IMR-90 (cell line): ENCODE measurements at regions not wholly inside any gene's neighbourhood (a gene's known extent, or its start where the extent isn't known, plus 50 kb on each side); places are given as distances from the start of the nearest gene placed in this dataset.

Source experiments
- ATAC-seq: fragments of 200-7000 bp; cut with Tn5 transposase; 2 replicates; pipeline ENCODE4 v1.9.1; 2020; ENCODE audit warnings: low read depth, mild to moderate bottlenecking, moderate library complexity
- BruUV-seq: library from RNA; stranded (reverse); fragments of 400-500 nt; replicated peaks from 2 replicates; lab custom pipeline; 2021; lab: Mats Ljungman, UMichigan
- CTCF ChIA-PET: fragments of 300-600 bp; formaldehyde crosslinking; extraction: SDS; loops from one replicate; lab custom pipeline; 2021; ENCODE audit warnings: antibody characterized with exemption; lab: Yijun Ruan, JAX
- POLR2A ChIA-PET: fragments of 300-600 bp; sonication (Branson Sonifier 250); formaldehyde crosslinking; loops from one replicate; lab custom pipeline; 2022; ENCODE audit warnings: antibody characterized with exemption; ENCODE audit not compliant: unreplicated experiment; lab: Charles Lee
- DNase-seq: peaks from one replicate; pipeline ENCODE4 v3.0.0; 2013
- H2AFZ ChIP-seq: replicated peaks from 2 replicates; pipeline ENCODE3; 2013; ENCODE audit warnings: low read length, mild to moderate bottlenecking; ENCODE audit not compliant: poor library complexity
- H2AK5ac ChIP-seq: 2 replicates; pipeline ENCODE4 v1.6.1; 2013; ENCODE audit warnings: low read depth, low read length, inconsistent platforms
- H2AK9ac ChIP-seq: replicated peaks from 2 replicates; pipeline ENCODE3; 2013; ENCODE audit warnings: mild to moderate bottlenecking, low read depth, low read length, moderate library complexity; ENCODE audit not compliant: poor library complexity
- H2BK120ac ChIP-seq: 2 replicates; pipeline ENCODE4 v1.6.1; 2013; ENCODE audit warnings: low read depth, low read length, inconsistent platforms
- H2BK15ac ChIP-seq: 3 replicates; pipeline ENCODE4 v1.6.1; 2013; ENCODE audit warnings: low read depth, low read length, inconsistent platforms
- H2BK20ac ChIP-seq: 2 replicates; pipeline ENCODE4 v1.6.1; 2013; ENCODE audit warnings: low read depth, mild to moderate bottlenecking, inconsistent platforms, low read length, moderate library complexity
- H2BK5ac ChIP-seq: 2 replicates; pipeline ENCODE4 v1.6.1; 2013; ENCODE audit warnings: mild to moderate bottlenecking, low read depth, low read length, inconsistent platforms; ENCODE audit not compliant: poor library complexity, severe bottlenecking
- H3K14ac ChIP-seq: replicated peaks from 2 replicates; pipeline ENCODE4 v1.6.1; 2013; ENCODE audit warnings: low read depth, low read length, inconsistent platforms
- H3K18ac ChIP-seq: 2 replicates; pipeline ENCODE4 v1.6.1; 2013; ENCODE audit warnings: low read depth, low read length, control low read depth
- H3K23ac ChIP-seq: 2 replicates; pipeline ENCODE4 v1.6.1; 2013; ENCODE audit warnings: low read depth, low read length, inconsistent platforms
- H3K27ac ChIP-seq: 2 replicates; pipeline ENCODE4 v1.5.1; 2013; ENCODE audit warnings: mild to moderate bottlenecking, control low read depth, low read length; ENCODE audit not compliant: insufficient read depth
- H3K27me3 ChIP-seq: 2 replicates; pipeline ENCODE4 v1.6.1; 2013; ENCODE audit warnings: low read length; ENCODE audit not compliant: control insufficient read depth, insufficient read depth
- H3K36me3 ChIP-seq: 2 replicates; pipeline ENCODE4 v1.6.1; 2013; ENCODE audit warnings: low read length, mixed read lengths; ENCODE audit not compliant: control insufficient read depth, insufficient read depth
- H3K4ac ChIP-seq: 2 replicates; pipeline ENCODE4 v1.6.1; 2013; ENCODE audit warnings: low read depth, low read length, inconsistent platforms
- H3K4me1 ChIP-seq: 2 replicates; pipeline ENCODE4 v1.6.1; 2013; ENCODE audit warnings: low read length, mixed read lengths; ENCODE audit not compliant: control insufficient read depth, insufficient read depth
- H3K4me2 ChIP-seq: 2 replicates; pipeline ENCODE4 v1.6.1; 2013; ENCODE audit warnings: low read depth, mild to moderate bottlenecking, control low read depth, low read length, moderate library complexity
- H3K4me3 ChIP-seq: 2 replicates; pipeline ENCODE4 v1.5.1; 2013; ENCODE audit warnings: low read depth, mild to moderate bottlenecking, control low read depth, low read length, moderate library complexity; ENCODE audit not compliant: insufficient read depth
- H3K56ac ChIP-seq: 2 replicates; pipeline ENCODE4 v1.6.1; 2013; ENCODE audit warnings: low read length, inconsistent platforms; ENCODE audit not compliant: insufficient read depth; ENCODE audit errors: extremely low read depth
- H3K79me1 ChIP-seq, 2 experiments: 2 replicates each; pipeline ENCODE4 v1.6.1; 2013; ENCODE audit warnings: low read length in 2 of 2, inconsistent platforms in 1 of 2, low read depth in 1 of 2
- H3K9ac ChIP-seq: 2 replicates; pipeline ENCODE4 v1.6.1; 2013; ENCODE audit warnings: low read depth, low read length, control low read depth
- H3K9me1 ChIP-seq: 2 replicates; pipeline ENCODE4 v1.6.1; 2013; ENCODE audit warnings: low read length, inconsistent platforms; ENCODE audit not compliant: insufficient read depth
- H3K9me3 ChIP-seq: 2 replicates; pipeline ENCODE4 v1.6.1; 2013; ENCODE audit warnings: low read length; ENCODE audit not compliant: control insufficient read depth, insufficient read depth
- H4K20me1 ChIP-seq: 2 replicates; pipeline ENCODE4 v1.6.1; 2013; ENCODE audit warnings: low read length, inconsistent platforms; ENCODE audit not compliant: insufficient read depth
- H4K5ac ChIP-seq: 2 replicates; pipeline ENCODE4 v1.6.1; 2013; ENCODE audit warnings: mild to moderate bottlenecking, low read depth, low read length, control low read depth
- H4K8ac ChIP-seq, 2 experiments: 2 replicates each; pipeline ENCODE4 v1.6.1; 2013; ENCODE audit warnings: low read depth in 2 of 2, low read length in 2 of 2, control low read depth in 1 of 2, inconsistent platforms in 1 of 2
- H4K91ac ChIP-seq: 2 replicates; pipeline ENCODE4 v1.6.1; 2013; ENCODE audit warnings: low read depth, low read length, inconsistent platforms; ENCODE audit not compliant: insufficient read depth
- RFX5 ChIP-seq: IDR thresholded peaks from 2 replicates; pipeline ENCODE4 v1.8.0; 2012; ENCODE audit warnings: low read depth, mild to moderate bottlenecking, low read length, moderate library complexity
- WGBS, 2 experiments: methylation state at CpG; one replicate each; pipeline versions ENCODE4 v1.1.5 to v1.1.7; 2013; ENCODE audit warnings: missing lambda C conversion rate in 2 of 2; ENCODE audit not compliant: insufficient read length in 1 of 2; ENCODE audit errors: extremely low coverage in 2 of 2; 5-methylcytosine and 5-hydroxymethylcytosine counted together
- dilution Hi-C: fragments of 300-500 bp; cut with HindIII; formaldehyde crosslinking; loops from one replicate; pipeline ENCODE4 v1.14.3; 2018; ENCODE audit warnings: low sequenced_read_pairs; ENCODE audit not compliant: unreplicated experiment
- in situ Hi-C: fragments of 300-500 bp; cut with MboI; formaldehyde crosslinking; loops from 3 replicates; pipeline ENCODE4 v1.14.3; 2019; ENCODE audit warnings: low sequenced_read_pairs, inconsistent platforms, mixed read lengths
- intact Hi-C: fragments of 100-400 bp; cut with micrococcal nuclease; formaldehyde crosslinking; loops from 2 replicates; pipeline ENCODE4 v1.10.0; 2022

DNA sequence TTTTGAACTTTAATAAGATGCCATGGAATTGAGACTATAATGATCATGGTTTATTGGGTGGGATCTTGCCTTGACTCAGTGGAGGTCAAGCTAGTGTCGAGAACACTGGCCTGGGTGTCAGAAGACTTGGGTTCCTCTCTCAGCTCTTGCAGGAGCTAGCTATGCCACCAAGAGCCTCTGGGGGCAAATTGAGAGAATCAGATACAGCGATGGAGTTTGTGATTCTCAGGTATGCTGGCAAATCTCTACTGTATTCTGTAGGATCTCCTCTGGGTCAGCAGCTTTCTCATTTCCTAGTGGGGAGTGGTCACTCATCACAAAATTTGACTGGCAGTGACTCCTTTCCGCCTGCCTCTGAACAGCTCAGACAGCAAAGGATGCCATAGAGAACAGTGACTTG, 477.0 kb downstream of the RNF144A start:
- DNase-seq, result no peak
- Histone ChIP-seq H3K14ac (no peak overlapping the region), H3K27me3 (no peaks in the 10 kb centered on the region), H4K20me1 (no peaks in the 10 kb centered on the region), H3K4me1 (no peaks in the 10 kb centered on the region), H3K9me1 (no peaks in the 10 kb centered on the region), H4K91ac (no peak overlapping the region), H4K5ac (no peak overlapping the region), H3K23ac (no peak overlapping the region), H3K18ac (no peak overlapping the region), H3K9me3 (peaks cover 3% of the 10 kb centered on the region; the same call in 1 of the 2 replicates), H3K36me3 (no peaks in the 10 kb centered on the region), H2BK5ac (no peak overlapping the region), H4K8ac (no peak overlapping the region), H3K4me3 (no peak overlapping the region), H2AFZ (no peak overlapping the region), H2BK20ac (no peak overlapping the region), H2AK5ac (no peak overlapping the region), H3K27ac (no peak overlapping the region), H3K4ac (no peak overlapping the region), H2AK9ac (no peak overlapping the region), H2BK120ac (no peak overlapping the region), H3K79me1 (no peaks in the 10 kb centered on the region), H3K4me2 (no peak overlapping the region), H3K56ac (no peak overlapping the region), H2BK15ac (no peak overlapping the region), H3K9ac (no peak overlapping the region)
- ChIA-PET POLR2A (no interaction called here), CTCF (no interaction called here)
- dilution Hi-C loops (no loop called here), intact Hi-C loops (no loop called here), in situ Hi-C loops (no loop called here)
- no peak for TF ChIP-seq RFX5
- ATAC-seq, result no peak
- WGBS, 2 experiments, result no CpG with 5 or more reads among the region's 3 CpGs
- BruUV-seq, result no TSS peak
